Globus pallidus (tissue), 1 donor: ENCODE measurements at regions not wholly inside any gene's neighbourhood (a gene's known extent, or its start where the extent isn't known, plus 50 kb on each side); places are given as distances from the start of the nearest gene placed in this dataset.

ENCODE experiments used
- DNase-seq: peaks from one replicate; pipeline ENCODE4 v3.0.0-alpha.2; 2015; ENCODE audit warnings: low spot score

DNA sequence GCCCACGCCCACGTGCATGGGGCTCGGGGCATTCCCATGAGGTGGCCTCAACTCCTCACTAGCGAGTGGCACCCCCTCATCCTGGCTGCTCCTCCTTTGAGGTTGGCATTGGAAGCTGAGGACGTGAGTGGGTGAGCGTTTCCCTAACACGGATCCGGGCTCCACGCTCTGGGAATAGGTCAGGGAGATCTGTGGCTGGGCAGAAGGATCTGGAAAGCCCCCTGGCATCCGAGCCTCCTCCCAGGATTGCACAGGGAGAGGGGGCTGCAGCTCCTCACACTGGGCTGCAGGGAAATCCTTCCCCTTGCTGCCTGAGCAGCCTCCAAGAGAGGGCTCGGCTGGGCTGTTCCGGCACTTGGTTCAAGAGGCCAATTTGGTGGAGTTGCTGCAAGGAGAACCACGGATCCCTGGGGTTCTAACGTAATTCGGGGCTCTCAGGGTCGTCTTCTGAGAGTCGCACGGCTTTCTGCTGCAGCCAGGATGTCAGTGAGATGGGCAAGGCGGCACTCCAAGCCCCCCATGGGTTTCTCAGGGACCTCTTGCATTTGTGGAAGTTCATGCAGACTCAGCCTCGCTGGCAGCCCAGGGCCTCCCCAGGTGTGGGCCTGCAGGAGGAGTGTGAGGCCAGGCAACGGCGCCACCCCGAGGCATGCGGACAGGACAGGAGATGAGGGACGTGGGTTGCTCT is 1119.0 kb downstream of the BRD1 start:
- no peak for DNase-seq

- no peak for DNase-seq
Observed at GRCh38 chr22:48707763-48708557, 1119.7 kb downstream of the BRD1 start.

GRCh38 chr22:48706934-48707762 is 1120.5 kb downstream of the BRD1 start:
- DNase-seq: no peak

DNA sequence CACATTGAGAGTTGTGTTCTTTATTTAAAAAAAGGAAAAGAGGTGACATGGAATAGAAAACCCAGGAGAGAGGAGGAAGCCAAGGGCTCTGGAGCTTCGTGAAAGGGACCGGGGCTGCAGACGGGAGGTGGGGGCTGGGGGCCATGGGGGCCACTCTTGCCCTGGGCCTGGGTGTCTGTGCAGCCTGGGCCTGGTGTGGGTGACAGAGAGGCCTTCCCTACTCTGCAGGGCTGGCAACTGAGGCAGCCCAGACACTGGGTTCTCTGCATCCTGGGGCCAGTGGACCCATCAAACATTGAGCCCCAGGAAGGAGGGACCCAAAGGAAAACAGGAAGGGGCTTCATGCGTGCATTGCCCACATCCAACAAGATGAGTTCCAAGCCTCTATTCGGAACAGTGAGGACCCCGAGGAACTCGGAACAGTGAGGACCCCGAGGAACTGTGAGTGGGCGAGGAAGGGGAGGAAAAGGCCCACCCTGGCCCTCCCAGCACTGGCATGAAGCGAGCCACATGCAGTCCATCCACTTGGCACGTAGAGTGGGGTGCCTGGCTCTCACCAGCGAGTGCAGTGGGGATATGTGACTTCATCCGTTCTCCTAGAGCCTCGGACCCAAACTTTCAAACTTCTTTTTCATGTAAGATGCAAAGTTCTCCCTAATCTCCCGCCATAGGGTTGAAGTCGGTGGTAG is 1121.6 kb downstream of the BRD1 start:
- no peak for DNase-seq

GRCh38 chr22:48705159-48705916 is 1122.3 kb downstream of the BRD1 start:
- no peak for DNase-seq

DNA sequence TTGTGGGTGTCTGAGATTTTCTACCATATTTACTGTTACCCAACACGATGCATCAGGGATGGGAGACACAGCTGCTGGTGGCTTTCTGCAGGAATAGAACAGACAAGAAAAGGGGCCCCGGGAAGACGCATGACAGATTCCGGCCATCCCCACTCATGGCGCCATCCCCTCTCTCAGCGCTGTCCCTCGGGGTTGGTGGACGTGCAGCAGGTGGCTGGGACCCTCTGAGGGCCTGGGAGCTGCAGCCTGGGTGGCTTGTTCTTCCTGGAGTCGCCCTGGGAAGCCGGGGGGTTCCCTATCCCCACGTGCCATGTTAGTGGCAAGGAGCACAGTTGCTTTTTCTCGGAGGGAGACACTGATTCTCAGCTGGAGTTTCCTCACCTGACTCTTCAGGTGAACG is 1123.3 kb downstream of the BRD1 start:
- DNase-seq: no peak

- no peak for DNase-seq
Observed at GRCh38 chr22:48703265-48703941, 1124.3 kb downstream of the BRD1 start.

DNA sequence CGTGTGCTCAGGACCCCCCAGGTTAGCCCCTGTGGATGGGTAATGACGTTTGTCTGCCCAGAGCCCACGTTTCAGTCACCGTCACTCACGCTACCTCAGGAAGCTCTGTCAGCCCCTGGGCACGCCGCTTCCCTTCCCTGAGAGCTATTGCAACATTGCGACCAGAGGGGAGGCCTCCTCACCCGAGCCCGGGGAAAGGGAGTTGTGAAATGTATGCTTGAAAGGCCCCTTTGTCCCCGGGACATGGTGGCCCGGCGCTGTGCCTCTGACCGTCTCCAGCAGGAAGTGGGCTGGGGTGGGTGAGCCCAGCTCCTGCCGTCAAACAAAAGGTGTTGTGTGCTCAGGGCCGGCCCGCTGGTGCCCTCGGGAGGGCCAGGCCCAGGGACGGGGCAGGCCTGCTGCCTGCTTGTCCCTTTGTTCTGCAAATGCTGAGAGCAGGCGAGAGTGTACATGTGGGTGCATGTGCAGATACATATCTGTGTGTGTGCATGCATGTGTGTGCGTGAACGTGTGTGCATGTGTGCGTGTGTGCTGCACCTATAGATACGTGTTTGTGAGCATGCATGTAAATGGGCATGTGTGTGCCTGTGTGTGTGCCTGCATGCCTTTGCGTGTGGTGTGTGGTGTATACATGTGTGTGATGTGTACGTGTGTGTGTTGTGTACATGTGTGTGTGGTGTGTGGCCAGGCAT is 1125.0 kb downstream of the BRD1 start:
- peak; percentile 94 for DNase-seq

DNA sequence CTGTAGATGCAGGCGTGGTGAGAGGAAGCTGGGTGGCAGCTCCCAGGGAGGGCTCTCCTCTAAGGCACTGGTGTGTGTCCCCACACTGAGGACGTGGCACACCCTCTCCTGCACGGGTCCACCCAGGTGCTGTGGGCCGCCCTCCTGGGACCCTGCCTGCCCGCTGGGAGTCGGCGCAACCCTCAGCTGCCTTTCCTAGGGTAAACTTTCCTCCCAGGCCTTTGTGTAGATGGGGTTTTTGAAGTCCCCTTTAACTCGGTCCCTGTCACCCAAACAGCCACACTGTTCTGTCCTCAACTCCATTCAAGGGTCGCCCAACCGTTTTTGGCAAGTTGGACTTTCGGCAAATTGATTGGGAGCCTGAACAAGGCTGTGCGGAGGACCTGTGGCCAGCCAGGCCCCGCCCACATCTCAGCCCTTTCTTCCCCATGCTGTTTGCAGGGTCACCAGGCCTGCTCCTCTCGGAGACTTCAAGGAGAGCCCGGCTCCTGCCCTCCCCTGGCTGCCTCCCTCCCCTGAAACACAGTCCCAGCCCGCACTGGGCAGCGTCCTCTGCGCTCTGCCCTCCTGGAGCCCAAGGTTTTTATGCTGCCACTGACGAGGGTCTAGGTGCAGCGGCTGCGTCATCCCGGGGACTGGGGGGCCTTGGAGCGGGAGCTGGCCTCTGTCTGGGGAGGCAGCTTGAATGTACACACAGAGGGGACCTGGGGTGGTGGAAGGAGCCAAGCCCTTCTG is 1126.2 kb downstream of the BRD1 start:
- no peak for DNase-seq

DNA sequence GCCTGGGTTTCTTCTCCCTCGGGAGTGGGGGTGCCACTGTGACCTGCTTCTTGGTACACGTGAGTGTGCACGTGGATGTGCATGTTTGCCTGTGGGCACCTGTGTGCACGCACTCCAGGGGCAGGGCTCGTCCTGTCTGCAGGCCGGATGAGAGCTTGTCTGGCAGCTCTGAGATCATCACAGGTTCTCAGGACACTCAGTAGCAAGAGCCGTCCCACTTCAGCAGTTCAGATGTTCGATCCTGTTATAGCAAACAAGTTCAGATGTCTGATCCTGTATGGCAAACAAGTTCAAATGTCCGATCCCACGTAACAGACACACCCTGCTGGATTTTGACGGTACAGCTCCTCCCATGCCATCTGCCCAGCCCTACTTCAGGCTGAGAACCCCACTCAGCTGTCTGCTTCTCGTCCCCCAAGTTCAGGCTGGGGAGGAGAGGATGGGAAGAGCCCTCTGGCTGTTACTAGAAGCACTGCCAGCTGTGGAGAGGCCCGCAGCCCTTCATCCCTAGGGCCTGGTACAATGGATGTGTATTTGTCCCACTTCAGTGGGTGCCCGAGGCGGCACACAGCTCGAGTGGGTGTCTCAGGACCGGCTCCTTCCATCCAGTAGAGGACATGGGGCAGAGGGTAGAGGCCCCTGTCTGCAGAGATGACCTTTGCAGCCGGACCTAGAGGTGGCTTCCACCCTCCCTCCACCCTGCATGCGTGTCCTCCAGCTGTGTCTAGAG is 1126.9 kb downstream of the BRD1 start:
- DNase-seq: peak; percentile 79

DNA sequence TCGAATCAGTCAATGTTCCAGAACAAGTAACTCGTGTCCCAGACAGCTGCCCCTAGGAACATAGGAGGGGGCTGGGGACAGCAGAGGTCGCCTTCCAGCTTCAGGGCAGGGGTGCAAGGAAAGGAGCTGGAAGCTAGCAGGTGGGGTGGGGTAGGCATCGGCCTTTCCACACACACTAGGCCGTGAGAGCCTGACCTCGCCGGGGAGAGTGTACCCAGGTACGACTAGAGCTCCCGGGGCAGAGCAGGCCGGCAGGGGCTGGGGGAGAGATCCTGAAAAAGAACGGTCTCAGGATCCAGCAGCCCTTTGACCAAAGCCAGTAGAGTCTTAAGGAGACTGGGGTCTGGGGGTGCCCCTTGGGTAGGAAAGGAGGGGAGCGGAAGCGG is 1127.5 kb downstream of the BRD1 start:
- no peak for DNase-seq

DNA sequence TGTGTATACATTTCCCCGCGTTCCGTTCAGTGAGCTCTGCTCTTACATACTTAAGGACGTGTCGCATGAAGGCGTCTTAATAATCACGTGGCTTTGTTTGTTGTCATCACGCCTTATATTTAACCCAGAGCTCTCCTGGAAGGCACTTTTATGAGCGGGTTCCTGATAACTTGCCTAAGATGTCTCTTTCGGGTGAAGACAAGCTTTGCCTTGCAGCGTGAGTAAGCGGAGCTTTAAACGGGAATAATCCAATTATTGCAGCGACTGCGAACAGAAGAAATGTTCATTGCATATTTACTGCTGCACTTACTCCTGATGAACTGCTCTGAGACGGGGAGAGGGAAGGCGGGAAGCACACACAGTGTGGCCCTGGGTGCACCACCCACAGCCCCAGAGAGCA is 1128.2 kb downstream of the BRD1 start:
- DNase-seq: no peak

GRCh38 chr22:48698618-48699017 is 1129.1 kb downstream of the BRD1 start:
- no peak for DNase-seq

- DNase-seq: no peak
Observed at GRCh38 chr22:48697694-48698276, 1129.9 kb downstream of the BRD1 start.

- no peak for DNase-seq
Observed at GRCh38 chr22:48697223-48697622, 1130.5 kb downstream of the BRD1 start.

GRCh38 chr22:48696371-48696770 is 1131.3 kb downstream of the BRD1 start:
- no peak for DNase-seq

DNA sequence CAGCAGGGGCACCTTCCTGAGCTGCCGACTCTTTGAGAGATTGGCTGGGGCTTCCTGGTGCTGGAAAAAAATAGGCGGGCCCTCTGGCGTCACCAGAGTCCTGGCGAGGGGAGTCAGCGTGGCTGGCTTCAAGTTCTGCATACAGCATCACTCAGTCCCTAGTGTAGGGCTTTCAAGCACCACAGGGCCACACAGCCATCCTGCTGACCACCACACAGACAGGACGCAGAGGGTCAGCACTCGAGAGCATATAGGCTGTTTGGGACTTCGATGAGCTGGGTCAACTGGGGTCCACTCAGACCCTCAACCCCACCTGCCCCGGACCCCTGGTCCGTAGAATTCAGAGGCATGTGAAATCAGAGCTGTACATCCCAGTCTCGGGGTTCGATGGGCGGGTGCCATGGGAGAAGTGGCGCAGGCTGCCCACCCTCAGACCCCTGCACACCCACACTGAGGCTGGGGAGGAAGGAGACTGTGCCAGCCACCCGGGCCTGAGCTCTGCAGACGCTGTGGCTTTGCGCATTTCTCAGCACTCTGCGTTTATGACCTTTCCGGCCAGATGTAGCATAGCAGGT is 1131.9 kb downstream of the BRD1 start:
- no peak for DNase-seq

GRCh38 chr22:48695251-48695650 is 1132.4 kb downstream of the BRD1 start:
- no peak for DNase-seq
